Astrocyte (in vitro differentiated cells and primary cell): ENCODE measurements at regions not wholly inside any gene's neighbourhood (a gene's known extent, or its start where the extent isn't known, plus 50 kb on each side); places are given as distances from the start of the nearest gene placed in this dataset.

Source experiments
- CTCF ChIP-seq: IDR thresholded peaks from 2 replicates; pipeline ENCODE4 v1.5.1; 2011; ENCODE audit warnings: low read depth, mild to moderate bottlenecking, inconsistent platforms, low read length, moderate library complexity; ENCODE audit not compliant: insufficient read depth
- EZH2 ChIP-seq: IDR thresholded peaks from 2 replicates; pipeline ENCODE4 v1.6.1; 2012; ENCODE audit warnings: mild to moderate bottlenecking, low read length, inconsistent platforms; ENCODE audit not compliant: insufficient read depth

- no peak for TF ChIP-seq CTCF
- no peak for TF ChIP-seq EZH2
Observed at GRCh38 chr4:71132486-71132885, 139.0 kb downstream of the DCK start.
